K562 (cell line): ENCODE measurements at regions not wholly inside any gene's neighbourhood (a gene's known extent, or its start where the extent isn't known, plus 50 kb on each side); places are given as distances from the start of the nearest gene placed in this dataset.

Experiments
- ATAC-seq: fragments of 200-7000 bp; cut with Tn5 transposase; 3 replicates; pipeline ENCODE4 v1.9.1; 2020; ENCODE audit warnings: moderate library complexity
- BruUV-seq: library from RNA; stranded (reverse); fragments of 400-500 nt; replicated peaks from 2 replicates; lab custom pipeline; 2021; lab: Mats Ljungman, UMichigan
- CTCF ChIA-PET: fragments of 300-600 bp; formaldehyde crosslinking; extraction: SDS; loops from one replicate; lab custom pipeline; 2021; ENCODE audit warnings: low intra/inter-chr PET ratio; lab: Yijun Ruan, JAX
- POLR2A ChIA-PET: fragments of 300-600, 350-650 bp; sonication (Branson Sonifier 250); formaldehyde crosslinking; extraction: SDS; loops from one replicate; lab custom pipeline; 2021; ENCODE audit warnings: antibody characterized with exemption, inconsistent platforms; lab: Yijun Ruan, JAX
- DNase-seq, 4 experiments: peaks; one replicate each; pipeline versions ENCODE4 v3.0.0 to v3.0.0-alpha.2; 2011 to 2018; ENCODE audit warnings: low spot score in 3 of 4, mixed read lengths in 3 of 4; ENCODE audit errors: extremely low read depth in 1 of 4
- FAIRE-seq: peaks from 2 replicates; lab custom pipeline; 2011; peaks lifted over from hg19 to GRCh38; lab: Jason Lieb, UNC
- H2AFZ ChIP-seq: 2 replicates; pipeline ENCODE4 v1.6.0; 2011; ENCODE audit warnings: low read depth, low read length, control low read depth, inconsistent platforms
- H3K27ac ChIP-seq: fragments of 200-600 bp; 3 replicates; pipeline ENCODE4 v1.8.0; 2011; ENCODE audit warnings: low read depth, mild to moderate bottlenecking, control low read depth, inconsistent platforms, low read length, moderate library complexity, mixed read lengths; ENCODE audit errors: extremely low read depth
- H3K27me3 ChIP-seq, 2 experiments: fragments of 300-600 bp in 1 of 2; 2 replicates in 1 of 2; 3 replicates in 1 of 2; pipeline versions ENCODE4 v1.6.0 to v1.8.0; 2011; ENCODE audit warnings: inconsistent platforms in 2 of 2, low read length in 2 of 2, mild to moderate bottlenecking in 1 of 2, mixed read lengths in 1 of 2, moderate library complexity in 1 of 2; ENCODE audit not compliant: control insufficient read depth in 2 of 2, insufficient read depth in 2 of 2
- H3K36me3 ChIP-seq: fragments of 300-600 bp; 3 replicates; pipeline ENCODE4 v1.8.0; 2011; ENCODE audit warnings: mild to moderate bottlenecking, low read length, inconsistent platforms; ENCODE audit not compliant: control insufficient read depth, insufficient read depth
- H3K4me1 ChIP-seq, 2 experiments: fragments of 200-600 bp in 1 of 2; replicated peaks in 1 of 2; 2 replicates in 1 of 2; 3 replicates in 1 of 2; pipeline versions ENCODE4 v1.5.1 to v1.8.0; 2011; ENCODE audit warnings: inconsistent platforms in 2 of 2, low read length in 2 of 2, mild to moderate bottlenecking in 1 of 2, mixed read lengths in 1 of 2, moderate library complexity in 1 of 2; ENCODE audit not compliant: control insufficient read depth in 2 of 2, insufficient read depth in 2 of 2
- H3K4me2 ChIP-seq: 2 replicates; pipeline ENCODE4 v1.6.1; 2011; ENCODE audit warnings: low read length, control low read depth, inconsistent platforms, mixed read lengths; ENCODE audit not compliant: insufficient read depth
- H3K4me3 ChIP-seq: fragments of 200-600 bp; sonication (generic), shearing (Covaris generic); 2 replicates; pipeline ENCODE4 v1.5.1; 2016; ENCODE audit warnings: control low read depth, inconsistent platforms
- H3K79me2 ChIP-seq: fragments of 200-600 bp; 3 replicates; pipeline ENCODE4 v1.8.0; 2011; ENCODE audit warnings: low read length, inconsistent platforms; ENCODE audit not compliant: control insufficient read depth, insufficient read depth
- H3K9ac ChIP-seq, 2 experiments: 2 replicates each; pipeline versions ENCODE4 v1.6.0 to v1.6.1; 2011; ENCODE audit warnings: low read depth in 2 of 2, low read length in 2 of 2, control low read depth in 1 of 2, inconsistent platforms in 1 of 2, mild to moderate bottlenecking in 1 of 2, mixed read lengths in 1 of 2; ENCODE audit not compliant: insufficient read depth in 1 of 2
- H3K9me1 ChIP-seq: one replicate; pipeline ENCODE4 v1.6.0; 2011; ENCODE audit warnings: inconsistent platforms, mild to moderate bottlenecking, low read length, moderate library complexity; ENCODE audit not compliant: control insufficient read depth, insufficient read depth
- H3K9me3 ChIP-seq: replicated peaks from 2 replicates; pipeline ENCODE4 v1.5.1; 2011; ENCODE audit warnings: low read depth, low read length, inconsistent platforms; ENCODE audit not compliant: control insufficient read depth, insufficient read depth
- H4K20me1 ChIP-seq: replicated peaks from 2 replicates; pipeline ENCODE4 v1.6.1; 2011; ENCODE audit warnings: low read length, inconsistent platforms, mixed read lengths; ENCODE audit not compliant: control insufficient read depth, insufficient read depth
- BACH1 ChIP-seq: fragments of 200-800 bp; sonication (Bioruptor generic); IDR thresholded peaks from 2 replicates; pipeline ENCODE4 v1.6.1; 2016; ENCODE audit warnings: missing genetic modification characterization, missing compliant biosample characterization
- KLF6 ChIP-seq: fragments of 250-450 bp; sonication (Bioruptor Pico); IDR thresholded peaks from 2 replicates; pipeline ENCODE4 v1.4.0; 2020; ENCODE audit warnings: mild to moderate bottlenecking, moderate library complexity, borderline replicate concordance
- MEF2A ChIP-seq: IDR thresholded peaks from 2 replicates; pipeline ENCODE4 v1.6.1; 2011; ENCODE audit warnings: low read depth, mild to moderate bottlenecking, low read length, moderate library complexity; ENCODE audit not compliant: control insufficient read depth
- ZEB2 ChIP-seq: fragments of 450-650 bp; IDR thresholded peaks from 2 replicates; pipeline ENCODE4 v1.6.1; 2016
- ZNF695 ChIP-seq: fragments of 450-650 bp; formaldehyde crosslinking; IDR thresholded peaks from 2 replicates; pipeline ENCODE4 v1.4.0; 2020; ENCODE audit warnings: mild to moderate bottlenecking, moderate library complexity
- WGBS: fragments of 100-300 bp; shearing (Covaris generic); methylation state at CpG from one replicate; pipeline ENCODE4 v1.1.6; 2016; ENCODE audit warnings: low coverage, mixed read lengths; ENCODE audit not compliant: insufficient coverage; ENCODE audit errors: missing lambda C conversion rate; 5-methylcytosine and 5-hydroxymethylcytosine counted together
- in situ Hi-C: fragments of 300-500 bp; cut with MboI; formaldehyde crosslinking; loops from 4 replicates; pipeline ENCODE4 v1.15.0; 2018; ENCODE audit warnings: inconsistent platforms, mixed read lengths
- intact Hi-C: fragments of 100-400 bp; cut with micrococcal nuclease; formaldehyde crosslinking; loops from 2 replicates; pipeline ENCODE4 v1.14.2; 2022
- TF ChIP-seq, protein P1 (sequence below), 3 experiments: fragments of 200-800 bp in 1 of 3; sonication (Bioruptor generic) in 1 of 3; sonication (generic) in 1 of 3; formaldehyde crosslinking in 1 of 3; IDR thresholded peaks; 2 replicates each; pipeline versions ENCODE4 v1.6.1 to v1.8.0; 2016 to 2022; ENCODE audit warnings: mild to moderate bottlenecking in 2 of 3, missing compliant biosample characterization in 2 of 3, missing genetic modification characterization in 2 of 3, missing genetic modification reagents in 1 of 3
- TF ChIP-seq, protein P2 (sequence below): sonication (generic); formaldehyde crosslinking; IDR thresholded peaks from 2 replicates; pipeline ENCODE4 v1.9.0; 2022; ENCODE audit warnings: mild to moderate bottlenecking, missing genetic modification reagents
- TF ChIP-seq, protein P3 (sequence below), 2 experiments: fragments of 450-650 bp; IDR thresholded peaks; 2 replicates each; pipeline ENCODE4 v1.6.1; 2016
- TF ChIP-seq, protein P4 (sequence below): fragments of 250-450 bp; sonication (Bioruptor Pico); IDR thresholded peaks from 2 replicates; pipeline ENCODE4 v1.4.0; 2020; ENCODE audit warnings: mild to moderate bottlenecking, moderate library complexity, borderline replicate concordance
- TF ChIP-seq, protein P5 (sequence below): IDR thresholded peaks from 3 replicates; pipeline ENCODE4 v1.6.1; 2011; ENCODE audit warnings: borderline replicate concordance, mild to moderate bottlenecking, moderate library complexity; ENCODE audit not compliant: insufficient read length; ENCODE audit errors: extremely low read depth

DNA sequence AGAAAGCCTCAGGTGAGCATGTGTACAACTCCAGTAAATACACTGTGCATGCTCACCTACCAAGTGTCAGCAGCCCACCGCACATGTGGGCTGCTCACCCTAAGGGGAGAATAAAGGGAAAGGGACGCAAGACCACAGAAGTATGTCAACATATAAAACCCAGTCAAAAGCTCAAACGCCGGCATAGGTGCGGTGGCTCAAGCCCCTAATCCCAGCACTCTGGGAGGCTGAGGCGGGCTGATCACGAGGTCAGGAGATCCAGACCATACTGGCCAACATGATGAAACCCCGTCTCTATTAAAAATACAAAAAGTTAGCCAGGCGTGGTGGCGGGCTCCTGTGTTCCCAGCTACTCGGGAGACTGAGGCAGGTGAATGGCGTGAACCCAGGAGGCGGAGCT, 732.1 kb downstream of the ZPLD1 start:
- intact Hi-C loops: no loop called here
- TF ChIP-seq, protein P1, sequence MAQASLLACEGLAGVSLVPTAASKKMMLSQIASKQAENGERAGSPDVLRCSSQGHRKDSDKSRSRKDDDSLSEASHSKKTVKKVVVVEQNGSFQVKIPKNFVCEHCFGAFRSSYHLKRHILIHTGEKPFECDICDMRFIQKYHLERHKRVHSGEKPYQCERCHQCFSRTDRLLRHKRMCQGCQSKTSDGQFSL (CRISPR knock-in tag; IDR thresholded peaks at IDR 0.05): no peak
- TF ChIP-seq, protein P1 (tag; IDR thresholded peaks at IDR 0.05): no peak
- TF ChIP-seq MEF2A (no peak), KLF6 (CRISPR knock-in tag) (no peak), ZNF695 (CRISPR knock-in tag) (no peak), ZEB2 (no peak), BACH1 (tag) (no peak)
- TF ChIP-seq, protein P2, sequence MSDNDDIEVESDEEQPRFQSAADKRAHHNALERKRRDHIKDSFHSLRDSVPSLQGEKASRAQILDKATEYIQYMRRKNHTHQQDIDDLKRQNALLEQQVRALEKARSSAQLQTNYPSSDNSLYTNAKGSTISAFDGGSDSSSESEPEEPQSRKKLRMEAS (CRISPR knock-in tag): no peak
- TF ChIP-seq, protein P3, sequence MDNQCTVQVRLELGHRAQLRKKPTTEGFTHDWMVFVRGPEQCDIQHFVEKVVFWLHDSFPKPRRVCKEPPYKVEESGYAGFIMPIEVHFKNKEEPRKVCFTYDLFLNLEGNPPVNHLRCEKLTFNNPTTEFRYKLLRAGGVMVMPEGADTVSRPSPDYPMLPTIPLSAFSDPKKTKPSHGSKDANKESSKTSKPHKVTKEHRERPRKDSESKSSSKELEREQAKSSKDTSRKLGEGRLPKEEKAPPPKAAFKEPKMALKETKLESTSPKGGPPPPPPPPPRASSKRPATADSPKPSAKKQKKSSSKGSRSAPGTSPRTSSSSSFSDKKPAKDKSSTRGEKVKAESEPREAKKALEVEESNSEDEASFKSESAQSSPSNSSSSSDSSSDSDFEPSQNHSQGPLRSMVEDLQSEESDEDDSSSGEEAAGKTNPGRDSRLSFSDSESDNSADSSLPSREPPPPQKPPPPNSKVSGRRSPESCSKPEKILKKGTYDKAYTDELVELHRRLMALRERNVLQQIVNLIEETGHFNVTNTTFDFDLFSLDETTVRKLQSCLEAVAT (IDR thresholded peaks at IDR 0.05): no peak
- TF ChIP-seq, protein P4, sequence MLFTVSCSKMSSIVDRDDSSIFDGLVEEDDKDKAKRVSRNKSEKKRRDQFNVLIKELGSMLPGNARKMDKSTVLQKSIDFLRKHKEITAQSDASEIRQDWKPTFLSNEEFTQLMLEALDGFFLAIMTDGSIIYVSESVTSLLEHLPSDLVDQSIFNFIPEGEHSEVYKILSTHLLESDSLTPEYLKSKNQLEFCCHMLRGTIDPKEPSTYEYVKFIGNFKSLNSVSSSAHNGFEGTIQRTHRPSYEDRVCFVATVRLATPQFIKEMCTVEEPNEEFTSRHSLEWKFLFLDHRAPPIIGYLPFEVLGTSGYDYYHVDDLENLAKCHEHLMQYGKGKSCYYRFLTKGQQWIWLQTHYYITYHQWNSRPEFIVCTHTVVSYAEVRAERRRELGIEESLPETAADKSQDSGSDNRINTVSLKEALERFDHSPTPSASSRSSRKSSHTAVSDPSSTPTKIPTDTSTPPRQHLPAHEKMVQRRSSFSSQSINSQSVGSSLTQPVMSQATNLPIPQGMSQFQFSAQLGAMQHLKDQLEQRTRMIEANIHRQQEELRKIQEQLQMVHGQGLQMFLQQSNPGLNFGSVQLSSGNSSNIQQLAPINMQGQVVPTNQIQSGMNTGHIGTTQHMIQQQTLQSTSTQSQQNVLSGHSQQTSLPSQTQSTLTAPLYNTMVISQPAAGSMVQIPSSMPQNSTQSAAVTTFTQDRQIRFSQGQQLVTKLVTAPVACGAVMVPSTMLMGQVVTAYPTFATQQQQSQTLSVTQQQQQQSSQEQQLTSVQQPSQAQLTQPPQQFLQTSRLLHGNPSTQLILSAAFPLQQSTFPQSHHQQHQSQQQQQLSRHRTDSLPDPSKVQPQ (CRISPR knock-in tag): no peak
- TF ChIP-seq, protein P5, sequence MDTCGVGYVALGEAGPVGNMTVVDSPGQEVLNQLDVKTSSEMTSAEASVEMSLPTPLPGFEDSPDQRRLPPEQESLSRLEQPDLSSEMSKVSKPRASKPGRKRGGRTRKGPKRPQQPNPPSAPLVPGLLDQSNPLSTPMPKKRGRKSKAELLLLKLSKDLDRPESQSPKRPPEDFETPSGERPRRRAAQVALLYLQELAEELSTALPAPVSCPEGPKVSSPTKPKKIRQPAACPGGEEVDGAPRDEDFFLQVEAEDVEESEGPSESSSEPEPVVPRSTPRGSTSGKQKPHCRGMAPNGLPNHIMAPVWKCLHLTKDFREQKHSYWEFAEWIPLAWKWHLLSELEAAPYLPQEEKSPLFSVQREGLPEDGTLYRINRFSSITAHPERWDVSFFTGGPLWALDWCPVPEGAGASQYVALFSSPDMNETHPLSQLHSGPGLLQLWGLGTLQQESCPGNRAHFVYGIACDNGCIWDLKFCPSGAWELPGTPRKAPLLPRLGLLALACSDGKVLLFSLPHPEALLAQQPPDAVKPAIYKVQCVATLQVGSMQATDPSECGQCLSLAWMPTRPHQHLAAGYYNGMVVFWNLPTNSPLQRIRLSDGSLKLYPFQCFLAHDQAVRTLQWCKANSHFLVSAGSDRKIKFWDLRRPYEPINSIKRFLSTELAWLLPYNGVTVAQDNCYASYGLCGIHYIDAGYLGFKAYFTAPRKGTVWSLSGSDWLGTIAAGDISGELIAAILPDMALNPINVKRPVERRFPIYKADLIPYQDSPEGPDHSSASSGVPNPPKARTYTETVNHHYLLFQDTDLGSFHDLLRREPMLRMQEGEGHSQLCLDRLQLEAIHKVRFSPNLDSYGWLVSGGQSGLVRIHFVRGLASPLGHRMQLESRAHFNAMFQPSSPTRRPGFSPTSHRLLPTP: no peak

More for the DNA sequence above, 732.1 kb downstream of the ZPLD1 start:
- Histone ChIP-seq H3K4me3 (no peak overlapping the region), H3K36me3 (no peaks in the 10 kb centered on the region), H2AFZ (no peak overlapping the region), H3K9ac (no peak overlapping the region), H3K27me3 (no peaks in the 10 kb centered on the region), H3K27ac (no peak overlapping the region), H3K4me2 (no peak overlapping the region), H3K9me3 (no peaks in the 10 kb centered on the region), H3K4me1 (no peaks in the 10 kb centered on the region), H3K79me2 (no peaks in the 10 kb centered on the region), H3K9me1 (no peaks in the 10 kb centered on the region), H4K20me1 (no peaks in the 10 kb centered on the region)
- no TSS peak for BruUV-seq
- 9% methylated on average over 7 of the region's 13 CpGs for WGBS
- ChIA-PET CTCF (no interaction called here), POLR2A (no interaction called here)
- no peak for FAIRE-seq
- in situ Hi-C loops: no loop called here
- no peak for ATAC-seq
- DNase-seq: no peak
